ENCODE measurements at regions not wholly inside any gene's neighbourhood (a gene's known extent, or its start where the extent isn't known, plus 50 kb on each side); places are given as distances from the start of the nearest gene placed in this dataset.

DNA sequence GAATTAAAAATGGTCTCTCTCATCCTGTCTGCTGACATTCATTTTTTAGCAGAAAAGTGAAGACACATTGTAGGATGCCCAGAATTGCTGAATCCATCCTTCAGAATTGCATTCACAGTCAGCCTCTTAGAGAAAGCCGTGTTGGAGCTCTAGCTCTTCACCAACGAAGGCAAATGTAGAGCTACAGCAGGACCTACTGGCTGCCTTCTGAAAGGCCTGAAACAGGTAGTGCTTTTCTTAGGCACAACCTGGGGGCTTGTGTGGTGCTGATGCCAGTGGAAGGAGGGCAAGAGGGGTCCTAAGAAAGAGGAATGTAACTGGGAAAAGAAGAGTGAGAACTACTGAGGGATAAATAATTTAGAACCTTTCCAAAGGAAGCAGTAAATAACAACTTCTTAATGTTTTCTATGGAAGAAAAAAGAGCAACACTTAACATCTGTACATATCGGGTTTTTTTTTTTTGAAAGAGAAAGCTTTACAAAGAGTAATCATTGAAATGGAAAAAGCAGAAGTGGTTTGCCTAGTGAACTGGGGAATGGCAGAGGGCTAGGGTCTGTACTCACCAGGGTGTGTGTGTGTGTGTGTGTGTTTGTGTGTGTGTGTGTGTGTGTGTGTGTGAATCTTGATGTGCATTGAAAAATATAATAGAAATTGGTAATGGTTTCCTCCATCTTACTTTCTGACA, 297.8 kb downstream of the SATB1 start:
- Histone ChIP-seq H3K27ac (ENCODE audit: low read depth, low read length) (peak overlapping the region; percentile 81), H3K27me3 (ENCODE audit: control insufficient read depth, low read length) (no peaks in the 10 kb centered on the region), H3K79me2 (ENCODE audit: control insufficient read depth, low read length) (no peaks in the 10 kb centered on the region), H3F3A (ENCODE audit: control insufficient read depth, insufficient read depth) (peaks cover 4% of the 10 kb centered on the region; the same call in 1 of the 2 replicates), H3K4me2 (ENCODE audit: low read length) (peak overlapping the region; percentile 75), H3K9me3 (ENCODE audit: control insufficient read depth, insufficient read depth, low read length) (no peaks in the 10 kb centered on the region), H3K4me3 (ENCODE audit: low read length) (peak overlapping the region; percentile 57), H4K20me1 (ENCODE audit: control insufficient read depth, insufficient read depth, low read depth, low read length) (no peaks in the 10 kb centered on the region), H3K36me3 (ENCODE audit: control insufficient read depth, low read length) (no peaks in the 10 kb centered on the region), H3K9me2 (replicated peaks; ENCODE audit: control insufficient read depth, low read length) (no peaks in the 10 kb centered on the region; the same call in 1 of the 2 replicates), H3K4me1 (ENCODE audit: control insufficient read depth, low read length) (peaks cover 26% of the 10 kb centered on the region)
- TF ChIP-seq, protein P1, sequence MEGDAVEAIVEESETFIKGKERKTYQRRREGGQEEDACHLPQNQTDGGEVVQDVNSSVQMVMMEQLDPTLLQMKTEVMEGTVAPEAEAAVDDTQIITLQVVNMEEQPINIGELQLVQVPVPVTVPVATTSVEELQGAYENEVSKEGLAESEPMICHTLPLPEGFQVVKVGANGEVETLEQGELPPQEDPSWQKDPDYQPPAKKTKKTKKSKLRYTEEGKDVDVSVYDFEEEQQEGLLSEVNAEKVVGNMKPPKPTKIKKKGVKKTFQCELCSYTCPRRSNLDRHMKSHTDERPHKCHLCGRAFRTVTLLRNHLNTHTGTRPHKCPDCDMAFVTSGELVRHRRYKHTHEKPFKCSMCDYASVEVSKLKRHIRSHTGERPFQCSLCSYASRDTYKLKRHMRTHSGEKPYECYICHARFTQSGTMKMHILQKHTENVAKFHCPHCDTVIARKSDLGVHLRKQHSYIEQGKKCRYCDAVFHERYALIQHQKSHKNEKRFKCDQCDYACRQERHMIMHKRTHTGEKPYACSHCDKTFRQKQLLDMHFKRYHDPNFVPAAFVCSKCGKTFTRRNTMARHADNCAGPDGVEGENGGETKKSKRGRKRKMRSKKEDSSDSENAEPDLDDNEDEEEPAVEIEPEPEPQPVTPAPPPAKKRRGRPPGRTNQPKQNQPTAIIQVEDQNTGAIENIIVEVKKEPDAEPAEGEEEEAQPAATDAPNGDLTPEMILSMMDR (IDR thresholded peaks at IDR 0.05; ENCODE audit: low read depth, low read length, poor library complexity, severe bottlenecking), result peak; percentile 17
- no peak for TF ChIP-seq EZH2phosphoT487 (IDR thresholded peaks at IDR 0.05; ENCODE audit: borderline replicate concordance, low read length)

DNA sequence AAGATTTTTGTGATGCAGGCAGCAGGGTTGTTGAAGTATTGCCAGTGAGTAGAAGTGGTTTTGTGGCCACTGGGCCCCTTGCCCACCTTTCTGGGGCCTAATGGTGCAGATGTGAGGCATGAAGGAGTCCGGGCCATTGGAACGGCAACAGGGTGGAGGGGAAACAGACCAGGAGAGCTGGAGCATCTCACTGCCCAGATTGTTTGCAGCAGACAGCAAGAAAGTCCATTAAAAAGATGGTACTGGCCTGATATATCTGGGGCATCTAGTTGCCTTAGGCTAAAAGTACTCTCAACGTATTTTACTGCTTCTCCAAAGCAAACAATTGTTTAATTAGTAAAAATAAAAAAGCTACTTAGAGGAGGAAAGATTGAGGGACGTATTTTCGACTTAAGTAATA, 298.4 kb downstream of the SATB1 start:
- H3K27me3 ChIP-seq (ENCODE audit: control insufficient read depth, low read length), result no peaks in the 10 kb centered on the region
- H3F3A ChIP-seq (ENCODE audit: control insufficient read depth, insufficient read depth), result peaks cover 4% of the 10 kb centered on the region; the same call in 1 of the 2 replicates
- H3K4me1 ChIP-seq (ENCODE audit: control insufficient read depth, low read length), result peaks cover 26% of the 10 kb centered on the region
- H4K20me1 ChIP-seq (ENCODE audit: control insufficient read depth, insufficient read depth, low read depth, low read length), result no peaks in the 10 kb centered on the region
- no peaks in the 10 kb centered on the region for H3K79me2 ChIP-seq (ENCODE audit: control insufficient read depth, low read length)
- no peaks in the 10 kb centered on the region for H3K36me3 ChIP-seq (ENCODE audit: control insufficient read depth, low read length)
- no peaks in the 10 kb centered on the region for H3K9me3 ChIP-seq (ENCODE audit: control insufficient read depth, insufficient read depth, low read length)
- H3K9me2 ChIP-seq (replicated peaks; ENCODE audit: control insufficient read depth, low read length), result no peaks in the 10 kb centered on the region; the same call in 1 of the 2 replicates
- no peak for TF ChIP-seq EZH2phosphoT487 (IDR thresholded peaks at IDR 0.05; ENCODE audit: borderline replicate concordance, low read length)
- TF ChIP-seq, protein P1 (IDR thresholded peaks at IDR 0.05; ENCODE audit: low read depth, low read length, poor library complexity, severe bottlenecking), result no peak
- H3K27ac ChIP-seq (ENCODE audit: low read depth, low read length), result peak overlapping the region; percentile 81
- peak overlapping the region; percentile 75 for H3K4me2 ChIP-seq (ENCODE audit: low read length)
- peak overlapping the region; percentile 57 for H3K4me3 ChIP-seq (ENCODE audit: low read length)

DNA sequence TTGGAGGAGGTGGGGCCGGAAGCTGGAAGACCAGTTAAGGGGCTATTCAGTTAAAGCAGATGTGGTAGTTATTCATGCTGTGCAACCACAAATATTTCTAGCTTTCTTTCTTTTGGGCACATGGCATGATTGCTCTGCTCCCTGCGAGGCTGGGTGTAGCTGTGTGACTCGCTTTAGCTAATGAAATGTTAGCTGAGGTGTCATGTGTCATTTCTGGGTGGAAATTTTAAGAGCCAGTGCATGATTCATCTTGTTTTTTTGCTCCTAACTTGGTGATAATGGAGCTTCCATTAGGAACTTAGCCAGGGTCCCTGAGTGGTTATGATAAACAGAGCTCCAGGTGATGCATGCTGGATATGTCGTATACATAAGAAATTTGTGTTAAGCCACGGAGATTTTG, 300.6 kb downstream of the SATB1 start:
- H3K27me3 ChIP-seq (ENCODE audit: control insufficient read depth, low read length), result no peaks in the 10 kb centered on the region

More for the DNA sequence above, 300.6 kb downstream of the SATB1 start:
- Histone ChIP-seq H3K4me2 (ENCODE audit: low read length) (no peak overlapping the region), H3K9me3 (ENCODE audit: control insufficient read depth, insufficient read depth, low read length) (no peaks in the 10 kb centered on the region), H3K4me3 (ENCODE audit: low read length) (no peak overlapping the region), H4K20me1 (ENCODE audit: control insufficient read depth, insufficient read depth, low read depth, low read length) (no peaks in the 10 kb centered on the region), H3F3A (ENCODE audit: control insufficient read depth, insufficient read depth) (peaks cover 4% of the 10 kb centered on the region; the same call in 1 of the 2 replicates), H3K27ac (ENCODE audit: low read depth, low read length) (no peak overlapping the region), H3K79me2 (ENCODE audit: control insufficient read depth, low read length) (no peaks in the 10 kb centered on the region), H3K4me1 (ENCODE audit: control insufficient read depth, low read length) (peaks cover 26% of the 10 kb centered on the region), H3K36me3 (ENCODE audit: control insufficient read depth, low read length) (no peaks in the 10 kb centered on the region), H3K9me2 (replicated peaks; ENCODE audit: control insufficient read depth, low read length) (no peaks in the 10 kb centered on the region; the same call in 1 of the 2 replicates)
- TF ChIP-seq, protein P1 (IDR thresholded peaks at IDR 0.05; ENCODE audit: low read depth, low read length, poor library complexity, severe bottlenecking), result no peak
- TF ChIP-seq EZH2phosphoT487 (IDR thresholded peaks at IDR 0.05; ENCODE audit: borderline replicate concordance, low read length), result no peak
